H1 (cell line): ENCODE measurements at regions not wholly inside any gene's neighbourhood (a gene's known extent, or its start where the extent isn't known, plus 50 kb on each side); places are given as distances from the start of the nearest gene placed in this dataset.

Source experiments
- CREB1 ChIP-seq: IDR thresholded peaks from 2 replicates; pipeline ENCODE4 v1.6.1; 2012; ENCODE audit warnings: inconsistent platforms
- SIN3A ChIP-seq, 2 experiments: IDR thresholded peaks in 1 of 2; conservative IDR thresholded peaks in 1 of 2; 2 replicates each; pipeline ENCODE4 v1.6.1; 2011 to 2012; ENCODE audit warnings: low read length in 2 of 2, improper control_type of control experiment in 1 of 2, low read depth in 1 of 2, mild to moderate bottlenecking in 1 of 2

GRCh38 chr2:139366681-139367080 lies 586.5 kb upstream of the NXPH2 start:
- TF ChIP-seq SIN3A (conservative IDR thresholded peaks at IDR 0.05 in 1 of 2, IDR thresholded peaks at IDR 0.05 in 1 of 2; ENCODE audit: low read depth in 1 of 2, low read length in 2 of 2) (no peak), CREB1 (no peak)
